ENCODE measurements at regions not wholly inside any gene's neighbourhood (a gene's known extent, or its start where the extent isn't known, plus 50 kb on each side); places are given as distances from the start of the nearest gene placed in this dataset.

DNA sequence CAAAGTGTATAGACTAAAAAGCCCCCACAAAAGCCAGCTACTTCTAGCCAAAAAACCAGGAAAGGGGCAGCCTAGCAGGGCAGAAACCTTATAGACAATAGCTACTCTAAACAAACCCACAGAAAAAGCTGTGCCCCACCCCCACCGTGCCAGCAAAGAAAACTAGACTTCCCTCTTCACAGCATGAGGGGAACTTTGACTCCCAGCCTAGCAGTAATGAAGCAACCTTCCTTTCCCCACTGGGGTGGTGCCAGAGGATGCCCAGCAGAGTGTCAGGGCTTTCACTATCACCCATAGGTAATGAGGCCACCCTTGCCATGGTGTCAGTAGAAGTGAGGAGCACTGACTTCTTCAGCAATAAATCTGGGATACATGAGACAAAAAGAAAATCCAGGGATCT, 99.0 kb upstream of the LGSN start:
- TF ChIP-seq, protein P1, sequence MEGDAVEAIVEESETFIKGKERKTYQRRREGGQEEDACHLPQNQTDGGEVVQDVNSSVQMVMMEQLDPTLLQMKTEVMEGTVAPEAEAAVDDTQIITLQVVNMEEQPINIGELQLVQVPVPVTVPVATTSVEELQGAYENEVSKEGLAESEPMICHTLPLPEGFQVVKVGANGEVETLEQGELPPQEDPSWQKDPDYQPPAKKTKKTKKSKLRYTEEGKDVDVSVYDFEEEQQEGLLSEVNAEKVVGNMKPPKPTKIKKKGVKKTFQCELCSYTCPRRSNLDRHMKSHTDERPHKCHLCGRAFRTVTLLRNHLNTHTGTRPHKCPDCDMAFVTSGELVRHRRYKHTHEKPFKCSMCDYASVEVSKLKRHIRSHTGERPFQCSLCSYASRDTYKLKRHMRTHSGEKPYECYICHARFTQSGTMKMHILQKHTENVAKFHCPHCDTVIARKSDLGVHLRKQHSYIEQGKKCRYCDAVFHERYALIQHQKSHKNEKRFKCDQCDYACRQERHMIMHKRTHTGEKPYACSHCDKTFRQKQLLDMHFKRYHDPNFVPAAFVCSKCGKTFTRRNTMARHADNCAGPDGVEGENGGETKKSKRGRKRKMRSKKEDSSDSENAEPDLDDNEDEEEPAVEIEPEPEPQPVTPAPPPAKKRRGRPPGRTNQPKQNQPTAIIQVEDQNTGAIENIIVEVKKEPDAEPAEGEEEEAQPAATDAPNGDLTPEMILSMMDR (conservative IDR thresholded peaks at IDR 0.05 in 1 of 2, IDR thresholded peaks at IDR 0.05 in 1 of 2; ENCODE audit: low read depth in 1 of 2, low read length in 2 of 2) = no peak
- TF ChIP-seq EZH2 (IDR thresholded peaks at IDR 0.05; ENCODE audit: low read length, missing control alignments) = no peak
